ACC112 (cell line): ENCODE measurements at regions not wholly inside any gene's neighbourhood (a gene's known extent, or its start where the extent isn't known, plus 50 kb on each side); places are given as distances from the start of the nearest gene placed in this dataset.
"Not testable (repeated sequence)": the region's sequence is repeated elsewhere in the genome, so short reads cannot be mapped to it uniquely, and the experiment has no call there.

ENCODE experiments used
- H2AFZ ChIP-seq: fragments of 200-600 bp; sonication (generic); one replicate; pipeline ENCODE4 v1.6.0; 2017; ENCODE audit warnings: antibody characterized with exemption, low read length; ENCODE audit not compliant: unreplicated experiment
- H3K27ac ChIP-seq: fragments of 200-600 bp; sonication (generic); 2 replicates; pipeline ENCODE4 v1.5.1; 2014; ENCODE audit warnings: low read depth, mild to moderate bottlenecking, antibody characterized with exemption, low read length, moderate library complexity
- H3K27me3 ChIP-seq: fragments of 200-600 bp; sonication (generic); 2 replicates; pipeline ENCODE4 v1.6.1; 2014; ENCODE audit warnings: mild to moderate bottlenecking, antibody characterized with exemption, low read length, moderate library complexity, mixed read lengths; ENCODE audit not compliant: insufficient read depth
- H3K36me3 ChIP-seq: fragments of 200-600 bp; sonication (generic); 2 replicates; pipeline ENCODE4 v1.6.1; 2016; ENCODE audit warnings: mild to moderate bottlenecking, antibody characterized with exemption, low read length, moderate library complexity, mixed read lengths; ENCODE audit not compliant: insufficient read depth
- H3K4me1 ChIP-seq: fragments of 200-600 bp; sonication (generic); one replicate; pipeline ENCODE4 v1.6.1; 2016; ENCODE audit warnings: low read length, mixed read lengths; ENCODE audit not compliant: insufficient read depth, unreplicated experiment, control insufficient read depth
- H3K4me3 ChIP-seq: fragments of 200-600 bp; sonication (generic); 2 replicates; pipeline ENCODE4 v1.5.1; 2014; ENCODE audit warnings: mild to moderate bottlenecking, low read depth, low read length
- H3K79me2 ChIP-seq: fragments of 200-600 bp; sonication (generic); one replicate; pipeline ENCODE4 v1.6.0; 2016; ENCODE audit warnings: low read length; ENCODE audit not compliant: control insufficient read depth, unreplicated experiment, insufficient read depth

DNA sequence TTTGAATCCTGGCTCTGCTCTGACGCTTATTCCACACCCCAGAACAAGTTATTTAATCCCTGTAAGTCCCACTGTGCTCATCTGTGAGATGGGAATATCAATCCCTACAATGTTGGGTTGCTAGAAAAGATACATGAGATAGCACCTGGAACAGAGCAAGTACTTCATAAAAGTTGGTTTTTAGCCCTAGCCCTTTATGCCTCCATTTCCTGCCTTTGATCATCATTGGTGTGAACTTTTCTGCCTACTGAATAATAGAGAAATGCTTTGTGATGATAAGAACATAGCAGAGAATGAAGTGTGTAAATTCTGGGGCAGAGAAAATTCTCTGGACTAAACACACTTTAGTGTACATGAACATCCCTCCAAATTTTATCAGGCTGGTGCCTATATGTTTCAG lies 90.3 kb upstream of the RANBP6 start:
- Histone ChIP-seq H3K4me3 (no peak overlapping the region), H3K27me3 (no peaks in the 10 kb centered on the region), H2AFZ (no peak overlapping the region), H3K27ac (no peak overlapping the region), H3K36me3 (no peaks in the 10 kb centered on the region), H3K4me1 (peaks cover 24% of the 10 kb centered on the region), H3K79me2 (no peaks in the 10 kb centered on the region)

DNA sequence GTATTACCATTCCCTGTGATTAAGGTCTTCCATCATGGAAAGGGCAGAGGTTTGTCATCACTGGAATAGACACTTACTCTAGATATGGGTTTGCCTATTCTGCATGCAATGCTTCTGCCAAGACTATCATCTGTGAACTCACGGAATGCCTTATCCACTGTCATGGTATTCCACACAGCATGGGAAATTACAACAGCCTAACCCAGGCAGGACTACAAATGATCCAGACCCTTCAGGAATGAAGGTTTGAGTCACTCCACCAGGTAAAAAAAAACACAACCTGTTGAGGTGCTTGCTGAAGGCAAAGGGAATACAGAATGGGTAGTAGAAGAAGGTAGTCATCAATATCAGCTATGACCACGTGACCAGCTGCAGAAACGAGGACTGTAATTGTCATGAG lies 89.0 kb upstream of the RANBP6 start:
- peaks cover 17% of the 10 kb centered on the region for H3K4me1 ChIP-seq
- H3K36me3 ChIP-seq, H3K27ac ChIP-seq, H3K79me2 ChIP-seq, H3K27me3 ChIP-seq, H3K4me3 ChIP-seq, H2AFZ ChIP-seq: not testable (repeated sequence)

DNA sequence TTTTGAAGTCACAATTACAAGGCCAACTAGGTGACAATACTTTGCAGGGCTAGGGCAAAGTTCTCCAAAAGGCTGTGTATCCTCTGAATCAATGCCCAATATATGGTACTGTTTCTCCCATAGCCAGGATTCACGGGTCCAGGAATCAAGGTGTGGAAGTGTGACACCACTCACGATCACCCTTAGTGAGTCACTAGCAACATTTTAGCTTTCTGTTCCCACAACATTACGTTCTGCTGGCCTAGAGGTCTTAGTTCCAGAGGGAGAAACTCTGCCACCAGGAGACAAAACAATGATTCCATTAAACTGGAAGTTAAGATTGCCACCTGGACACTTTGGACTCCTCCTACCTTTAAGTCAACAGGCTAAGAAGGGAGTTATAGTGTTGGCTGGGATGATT lies 88.5 kb upstream of the RANBP6 start:
- not testable (repeated sequence) for H2AFZ ChIP-seq, H3K36me3 ChIP-seq, H3K27ac ChIP-seq, H3K79me2 ChIP-seq, H3K4me3 ChIP-seq, H3K27me3 ChIP-seq
- peaks cover 14% of the 10 kb centered on the region for H3K4me1 ChIP-seq

DNA sequence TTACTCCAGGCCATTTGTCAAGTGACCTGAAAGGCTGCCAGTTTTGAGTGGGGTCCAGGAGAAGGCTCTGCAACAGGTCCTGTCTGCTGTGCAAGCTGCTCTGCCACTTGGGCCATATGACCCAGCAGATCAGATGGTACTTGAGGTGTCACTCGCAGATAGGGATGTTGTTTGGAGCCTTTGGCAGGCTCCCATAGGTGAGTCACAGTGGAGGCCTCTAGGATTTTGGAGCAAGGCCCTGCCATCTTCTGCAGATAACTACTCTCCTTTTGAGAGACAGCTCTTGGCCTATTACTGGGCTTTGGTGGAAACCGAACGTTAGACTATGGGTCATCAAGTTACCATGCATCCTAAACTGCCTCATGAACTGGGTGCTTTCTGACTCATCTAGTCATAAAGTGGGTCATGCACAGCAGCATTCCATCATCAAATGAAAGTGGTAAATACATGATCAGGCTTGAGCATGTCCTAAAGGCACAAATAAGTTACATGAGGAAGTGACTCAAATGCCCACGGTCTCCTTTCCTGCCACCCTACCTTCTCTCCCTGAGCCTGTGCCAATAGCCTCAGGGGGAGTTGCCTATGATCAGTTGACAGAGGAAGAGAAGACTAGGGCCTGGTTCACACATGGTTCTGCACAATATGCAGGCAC lies 87.0 kb upstream of the RANBP6 start:
- H3K36me3 ChIP-seq, H2AFZ ChIP-seq, H3K79me2 ChIP-seq, H3K27ac ChIP-seq, H3K27me3 ChIP-seq, H3K4me3 ChIP-seq: not testable (repeated sequence)
- H3K4me1 ChIP-seq, result peaks cover 20% of the 10 kb centered on the region

DNA sequence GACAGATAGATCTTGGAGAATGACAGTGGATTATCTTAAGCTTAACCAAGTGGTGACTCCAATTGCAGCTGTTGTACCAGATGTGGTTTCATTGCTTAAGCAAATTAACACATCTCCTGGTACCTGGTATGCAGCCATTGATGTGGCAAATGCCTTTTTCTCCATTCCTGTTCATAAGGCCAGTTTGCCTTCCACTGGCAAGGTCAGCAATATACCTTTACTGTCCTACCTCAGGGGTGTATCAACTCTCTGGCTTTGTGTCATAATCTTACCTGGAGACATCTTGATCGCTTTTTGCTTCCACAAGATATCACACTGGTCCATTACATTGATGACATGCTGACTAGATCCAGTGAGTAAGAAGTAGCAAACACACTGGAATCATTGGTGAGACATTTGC lies 86.3 kb upstream of the RANBP6 start:
- not testable (repeated sequence) for H3K27me3 ChIP-seq, H2AFZ ChIP-seq, H3K36me3 ChIP-seq, H3K27ac ChIP-seq, H3K79me2 ChIP-seq, H3K4me3 ChIP-seq
- H3K4me1 ChIP-seq, result peaks cover 13% of the 10 kb centered on the region

DNA sequence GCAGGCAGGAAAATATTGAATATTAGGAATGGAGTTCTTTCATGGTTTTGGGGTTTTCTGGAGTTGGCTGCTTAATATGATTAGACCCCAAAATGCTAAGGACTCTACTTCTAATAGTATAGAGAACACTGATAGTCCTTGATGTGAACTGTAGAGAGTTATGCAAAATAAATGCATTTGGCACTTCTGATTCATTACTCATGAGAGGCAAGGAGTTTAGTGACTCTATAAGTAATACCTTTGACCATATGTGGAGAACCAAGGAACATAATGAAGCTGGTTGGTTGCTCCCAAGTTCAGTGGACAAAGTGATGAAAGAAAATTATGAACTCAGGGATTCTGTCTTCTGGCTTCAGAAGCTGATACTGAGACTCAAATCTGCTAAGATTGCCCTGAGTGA lies 83.9 kb upstream of the RANBP6 start:
- not testable (repeated sequence) for H2AFZ ChIP-seq, H3K36me3 ChIP-seq, H3K27me3 ChIP-seq, H3K4me3 ChIP-seq, H3K79me2 ChIP-seq
- Histone ChIP-seq H3K4me1 (peaks cover 11% of the 10 kb centered on the region), H3K27ac (peak overlapping the region; percentile 33)

DNA sequence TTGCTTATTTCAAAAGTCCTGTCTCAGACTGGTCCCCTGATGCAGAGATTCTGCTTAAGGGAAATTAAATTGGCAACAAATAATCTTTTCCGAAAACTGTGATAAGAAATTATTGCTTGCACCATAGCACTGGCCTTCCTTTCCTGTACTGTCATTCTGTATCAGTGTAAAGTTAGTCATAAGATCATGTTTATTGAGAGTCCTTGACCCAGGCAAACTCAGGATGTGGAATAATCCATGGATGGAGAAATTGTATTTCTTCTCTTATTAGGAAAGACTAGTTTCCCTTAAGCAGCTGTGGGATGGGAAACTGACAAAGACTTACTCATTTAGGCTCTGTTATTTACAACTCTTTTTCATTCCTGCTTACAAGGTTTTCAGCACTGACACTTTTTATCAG lies 83.0 kb upstream of the RANBP6 start:
- H3K4me3 ChIP-seq, result no peak overlapping the region
- no peaks in the 10 kb centered on the region for H3K27me3 ChIP-seq
- peak overlapping the region; percentile 33 for H3K27ac ChIP-seq
- H3K36me3 ChIP-seq, result no peaks in the 10 kb centered on the region
- peaks cover 11% of the 10 kb centered on the region for H3K4me1 ChIP-seq
- H2AFZ ChIP-seq, result no peak overlapping the region
- H3K79me2 ChIP-seq, result no peaks in the 10 kb centered on the region

DNA sequence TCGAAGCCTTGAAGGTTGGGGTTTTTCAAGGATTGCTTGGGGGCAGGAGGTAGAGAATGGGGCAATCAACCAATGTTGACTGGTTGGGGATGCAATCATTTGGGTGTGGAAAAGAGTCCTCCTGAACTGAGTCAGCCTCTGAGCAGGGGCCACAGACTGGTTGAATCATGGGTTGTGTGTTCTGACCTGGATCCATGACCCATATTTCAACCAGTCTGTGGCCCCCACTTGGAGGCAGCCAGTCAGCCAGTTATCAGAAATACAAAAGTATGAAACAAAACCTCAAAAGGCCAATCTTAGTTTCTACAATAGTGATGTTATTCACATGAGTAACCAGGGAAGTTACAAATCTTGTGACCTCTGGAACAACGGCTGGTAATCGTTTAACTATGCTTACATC lies 81.4 kb upstream of the RANBP6 start:
- no peak overlapping the region for H3K4me3 ChIP-seq
- no peak overlapping the region for H2AFZ ChIP-seq

DNA sequence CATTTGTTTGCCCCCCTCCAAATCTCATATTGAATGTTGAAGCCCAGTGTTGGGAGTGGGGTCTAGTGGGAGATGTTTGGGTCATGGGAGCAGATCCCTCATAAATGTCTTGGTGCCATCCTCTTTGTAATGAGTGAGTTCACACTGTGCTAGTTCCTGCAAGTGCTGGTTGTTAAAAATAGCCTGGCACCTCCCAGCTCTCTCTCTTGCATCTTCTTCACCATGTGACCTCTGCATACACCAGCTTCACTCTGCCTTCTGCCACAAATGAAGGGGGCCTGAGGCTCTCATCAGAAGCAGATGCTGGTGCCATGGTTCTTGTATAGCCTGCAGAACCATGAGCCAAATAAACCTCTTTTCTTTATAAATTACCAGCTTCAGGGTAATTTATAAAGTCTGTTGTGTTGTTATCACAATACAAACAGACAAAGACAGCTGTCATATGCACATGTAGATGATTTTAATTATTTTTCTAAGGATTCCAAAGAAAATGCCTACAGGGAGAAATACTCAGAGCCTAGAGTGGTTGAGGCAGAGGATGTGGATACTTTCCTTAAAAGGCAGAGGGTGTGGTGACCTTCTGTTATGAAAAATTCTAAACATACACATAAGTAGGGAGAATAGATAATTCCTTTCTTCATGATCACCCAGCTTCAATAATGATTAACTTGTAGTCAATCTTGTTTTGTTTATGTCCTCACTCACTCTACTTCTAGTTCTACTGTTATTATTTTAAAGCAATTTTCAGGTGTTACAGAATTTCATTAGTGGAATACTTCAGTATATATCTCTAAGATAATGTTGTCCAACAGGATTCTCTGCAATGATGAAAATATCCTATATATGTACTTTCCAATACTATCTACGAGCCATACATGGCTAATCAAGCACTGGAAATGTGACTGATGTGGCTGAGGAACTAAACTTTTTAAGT lies 75.1 kb upstream of the RANBP6 start:
- H3K27ac ChIP-seq, result no peak overlapping the region
- no peaks in the 10 kb centered on the region for H3K36me3 ChIP-seq
- H3K79me2 ChIP-seq, result no peaks in the 10 kb centered on the region
- no peak overlapping the region for H3K4me3 ChIP-seq
- no peaks in the 10 kb centered on the region for H3K4me1 ChIP-seq
- no peaks in the 10 kb centered on the region; the same call in 1 of the 2 replicates for H3K27me3 ChIP-seq
- no peak overlapping the region for H2AFZ ChIP-seq

More for the DNA sequence above, 81.4 kb upstream of the RANBP6 start:
- no peaks in the 10 kb centered on the region for H3K36me3 ChIP-seq
- peak overlapping the region; percentile 54; the same call in 1 of the 2 replicates for H3K27ac ChIP-seq
- no peaks in the 10 kb centered on the region for H3K79me2 ChIP-seq
- H3K27me3 ChIP-seq, result no peaks in the 10 kb centered on the region
- H3K4me1 ChIP-seq, result peaks cover 11% of the 10 kb centered on the region

DNA sequence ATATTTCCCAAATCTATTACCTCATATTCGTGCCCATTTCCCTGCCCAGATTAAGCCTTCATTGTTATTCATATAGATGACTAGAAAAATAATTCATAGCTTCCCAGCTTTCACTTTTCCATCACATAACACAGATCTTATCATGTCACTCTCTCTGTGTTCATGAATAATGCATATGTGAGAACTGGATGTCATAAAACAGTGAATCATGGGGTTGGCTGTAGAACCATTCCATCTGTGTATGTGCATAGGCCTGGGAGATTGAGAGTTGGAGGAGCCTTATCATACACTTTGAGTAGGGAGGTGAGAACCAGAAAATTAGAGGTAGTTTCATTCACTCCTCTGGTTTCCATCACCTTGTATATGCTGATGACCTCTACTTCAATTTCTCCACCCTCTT lies 73.9 kb upstream of the RANBP6 start:
- Histone ChIP-seq H3K79me2 (no peaks in the 10 kb centered on the region), H3K27ac (no peak overlapping the region), H3K4me3 (no peak overlapping the region), H3K27me3 (no peaks in the 10 kb centered on the region; the same call in 1 of the 2 replicates), H3K4me1 (no peaks in the 10 kb centered on the region), H3K36me3 (no peaks in the 10 kb centered on the region), H2AFZ (no peak overlapping the region)
